ENCODE measurements at regions not wholly inside any gene's neighbourhood (a gene's known extent, or its start where the extent isn't known, plus 50 kb on each side); places are given as distances from the start of the nearest gene placed in this dataset.
"Not testable (repeated sequence)": the region's sequence is repeated elsewhere in the genome, so short reads cannot be mapped to it uniquely, and the experiment has no call there.

GRCh38 chr17:36690190-36690589 lies 88.8 kb downstream of the MRM1 start:
- H3K4me1 Mint-ChIP-seq, result no peaks in the 10 kb centered on the region

GRCh38 chr17:36691606-36692005 lies 90.2 kb downstream of the MRM1 start:
- Mint-ChIP-seq H3K9me3 (no peaks in the 10 kb centered on the region), H3K27me3 (ENCODE audit: low read depth) (peaks cover 87% of the 10 kb centered on the region), H3K36me3 (ENCODE audit: low read depth) (no peaks in the 10 kb centered on the region), H3K27ac (ENCODE audit: unreplicated experiment) (no peak overlapping the region), H3K4me3 (no peak overlapping the region), H3K4me1 (no peaks in the 10 kb centered on the region)
- no peak for TF ChIP-seq CTCF (conservative IDR thresholded peaks at IDR 0.05)
- DNase-seq (ENCODE audit: low read depth, low spot score), result no peak

More at GRCh38 chr17:36690190-36690589, 88.8 kb downstream of the MRM1 start:
- Mint-ChIP-seq H3K9me3 (no peaks in the 10 kb centered on the region), H3K27me3 (ENCODE audit: low read depth) (peaks cover 80% of the 10 kb centered on the region), H3K27ac (ENCODE audit: unreplicated experiment) (no peak overlapping the region), H3K4me3 (no peak overlapping the region), H3K36me3 (ENCODE audit: low read depth) (no peaks in the 10 kb centered on the region)
- no peak for DNase-seq (ENCODE audit: low read depth, low spot score)
- TF ChIP-seq CTCF (conservative IDR thresholded peaks at IDR 0.05), result no peak

GRCh38 chr17:36695082-36695481 lies 93.7 kb downstream of the MRM1 start:
- no peak for DNase-seq (ENCODE audit: low read depth, low spot score)
- H3K36me3 Mint-ChIP-seq (ENCODE audit: low read depth), result no peaks in the 10 kb centered on the region

GRCh38 chr17:36695710-36696109 lies 94.3 kb downstream of the MRM1 start:
- H3K36me3 Mint-ChIP-seq (ENCODE audit: low read depth); DNase-seq (ENCODE audit: low read depth, low spot score); H3K4me1 Mint-ChIP-seq; H3K4me3 Mint-ChIP-seq; H3K27ac Mint-ChIP-seq (ENCODE audit: unreplicated experiment); H3K9me3 Mint-ChIP-seq: not testable (repeated sequence)
- peaks cover 90% of the 10 kb centered on the region for H3K27me3 Mint-ChIP-seq (ENCODE audit: low read depth)

More at GRCh38 chr17:36695082-36695481, 93.7 kb downstream of the MRM1 start:
- Mint-ChIP-seq H3K27me3 (ENCODE audit: low read depth) (peaks cover 90% of the 10 kb centered on the region), H3K4me3 (no peak overlapping the region), H3K9me3 (no peaks in the 10 kb centered on the region), H3K4me1 (no peaks in the 10 kb centered on the region), H3K27ac (ENCODE audit: unreplicated experiment) (no peak overlapping the region)
- no peak for TF ChIP-seq CTCF (conservative IDR thresholded peaks at IDR 0.05)

GRCh38 chr17:36696805-36697204 lies 95.4 kb downstream of the MRM1 start:
- Mint-ChIP-seq H3K4me1 (no peaks in the 10 kb centered on the region), H3K4me3 (no peak overlapping the region), H3K36me3 (ENCODE audit: low read depth) (no peaks in the 10 kb centered on the region), H3K27ac (ENCODE audit: unreplicated experiment) (no peak overlapping the region), H3K9me3 (no peaks in the 10 kb centered on the region), H3K27me3 (ENCODE audit: low read depth) (peaks cover 92% of the 10 kb centered on the region)
- no peak for DNase-seq (ENCODE audit: low read depth, low spot score)
- no peak for TF ChIP-seq CTCF (conservative IDR thresholded peaks at IDR 0.05)

- no peak for DNase-seq (ENCODE audit: low read depth, low spot score)
- no peak for TF ChIP-seq CTCF (conservative IDR thresholded peaks at IDR 0.05)
- H3K4me3 Mint-ChIP-seq, result no peak overlapping the region
Measured at GRCh38 chr17:36697903-36698530, 96.6 kb downstream of the MRM1 start.

More at GRCh38 chr17:36697903-36698530, 96.6 kb downstream of the MRM1 start:
- Mint-ChIP-seq H3K36me3 (ENCODE audit: low read depth) (no peaks in the 10 kb centered on the region), H3K4me1 (no peaks in the 10 kb centered on the region), H3K27me3 (ENCODE audit: low read depth) (peaks cover 93% of the 10 kb centered on the region), H3K9me3 (no peaks in the 10 kb centered on the region), H3K27ac (ENCODE audit: unreplicated experiment) (no peak overlapping the region)

Data from neural crest cell (in vitro differentiated cells).